Pancreas (tissue), 10 donors: ENCODE measurements at regions not wholly inside any gene's neighbourhood (a gene's known extent, or its start where the extent isn't known, plus 50 kb on each side); places are given as distances from the start of the nearest gene placed in this dataset.

ENCODE experiments used
- ATAC-seq, 4 donors: fragments of 200-7000 bp; cut with Tn5 transposase; one replicate each; pipeline versions ENCODE4 v1.8.0 to v1.9.1; 2020; ENCODE audit warnings: mild to moderate bottlenecking in 4 of 4, moderate library complexity in 4 of 4
- DNase-seq, 6 donors: peaks; one replicate each; pipeline ENCODE4 v3.0.0-alpha.2; 2020
- FAIRE-seq: peaks from 2 replicates; lab custom pipeline; 2012; peaks lifted over from hg19 to GRCh38; lab: Jason Lieb, UNC
- H3K27ac ChIP-seq, 4 donors: fragments of 200-600 bp; sonication (generic); 1 replicate in 3 of 4; 2 replicates in 1 of 4; pipeline versions ENCODE4 v1.5.0 to v1.8.0; 2020
- H3K27me3 ChIP-seq, 4 donors: fragments of 200-600 bp; one replicate each; pipeline ENCODE4 v1.8.0; 2021
- H3K36me3 ChIP-seq, 3 donors: fragments of 200-600 bp; sonication (generic) in 1 of 3; one replicate each; pipeline versions ENCODE4 v1.5.0 to v1.8.0; 2020 to 2021
- H3K4me1 ChIP-seq, 3 donors: fragments of 200-600 bp; one replicate each; pipeline ENCODE4 v1.8.0; 2021
- H3K4me3 ChIP-seq, 4 donors: fragments of 200-600 bp; sonication (generic) in 2 of 4; one replicate each; pipeline versions ENCODE4 v1.5.0 to v1.8.0; 2020 to 2021
- H3K9me3 ChIP-seq, 4 donors: fragments of 200-600 bp; one replicate each; pipeline ENCODE4 v1.8.0; 2021
- CTCF ChIP-seq, 4 donors: fragments of 200-600 bp; sonication (generic) in 3 of 4; IDR thresholded peaks; one replicate each; pipeline versions ENCODE4 v1.5.0 to v1.8.0; 2021; ENCODE audit warnings: antibody characterized with exemption in 4 of 4
- WGBS, 2 donors: extraction: QIAGEN DNeasy Blood & Tissue Kit; methylation state at CpG; one replicate each; pipeline ENCODE4 v1.1.7; 2013; 5-methylcytosine and 5-hydroxymethylcytosine counted together
- intact Hi-C, 3 donors: fragments of 100-400 bp; cut with DNase I; formaldehyde crosslinking; loops; one replicate each; pipeline versions ENCODE4 v1.11.1 to v1.14.2; 2022
- donor health status: healthy with polysubstance abuse.
- donor health status: DM: no; HTN: no; CAD: no; lungs with moderate emphysema.
- donor health status: DM: no; HTN: no; CAD: no.
- donor health status: control.
- donor health status: control.
- donor health status: Bipolar disorder and iron deficiency.
- donor health status: DM: yes; HTN: yes; CAD: no.
- donor health status: DM: no; HTN: no; CAD: no.
- donor health status: DM: no; HTN: no; CAD: no.
- donor health status: DM: yes; HTN: yes; CAD: no.

- DNase-seq (peak in 1 of 6 donors; percentile 41), ATAC-seq (no peak), FAIRE-seq (no peak)
- H3K36me3 ChIP-seq: no peaks in the 10 kb centered on the region
- intact Hi-C loops: no loop called here
- H3K9me3 ChIP-seq: no peaks in the 10 kb centered on the region
- H3K27ac ChIP-seq: no peak overlapping the region
- H3K27me3 ChIP-seq: no peaks in the 10 kb centered on the region
- no peaks in the 10 kb centered on the region for H3K4me1 ChIP-seq
- TF ChIP-seq CTCF (IDR thresholded peaks at IDR 0.05): no peak
- no peak overlapping the region for H3K4me3 ChIP-seq
- WGBS, 2 donors: 64 to 65% methylated on average over 3 of the region's 3 CpGs
These were observed 118.3 kb downstream of the RPRM start for GRCh38 chr2:153360239-153360638.

- no peak for ATAC-seq
- intact Hi-C loops: no loop called here
- Histone ChIP-seq H3K36me3 (no peaks in the 10 kb centered on the region), H3K27me3 (no peaks in the 10 kb centered on the region), H3K27ac (no peak overlapping the region), H3K4me3 (no peak overlapping the region), H3K4me1 (no peaks in the 10 kb centered on the region), H3K9me3 (no peaks in the 10 kb centered on the region)
- DNase-seq: no peak
- 4 to 9% methylated on average over 1 of the region's 1 CpG for WGBS, 2 donors
- TF ChIP-seq CTCF (IDR thresholded peaks at IDR 0.05): no peak
- FAIRE-seq: no peak
These were observed 124.2 kb downstream of the RPRM start for GRCh38 chr2:153354377-153354776.

GRCh38 chr2:153349603-153350002 lies 129.0 kb downstream of the RPRM start:
- Histone ChIP-seq H3K9me3 (no peaks in the 10 kb centered on the region), H3K27me3 (no peaks in the 10 kb centered on the region), H3K36me3 (no peaks in the 10 kb centered on the region), H3K27ac (no peak overlapping the region), H3K4me3 (no peak overlapping the region), H3K4me1 (no peaks in the 10 kb centered on the region)
- TF ChIP-seq CTCF (IDR thresholded peaks at IDR 0.05): no peak
- intact Hi-C loops: no loop called here
- FAIRE-seq: no peak
- no peak for ATAC-seq
- no peak for DNase-seq
- 58 to 60% methylated on average over 4 of the region's 4 CpGs for WGBS, 2 donors

- Histone ChIP-seq H3K4me1 (no peaks in the 10 kb centered on the region), H3K27me3 (peaks cover 0 to 2% (median 0%) of the 10 kb centered on the region in 4 donors), H3K9me3 (no peaks in the 10 kb centered on the region), H3K4me3 (no peak overlapping the region), H3K27ac (no peak overlapping the region), H3K36me3 (no peaks in the 10 kb centered on the region)
- FAIRE-seq: no peak
- intact Hi-C loops: no loop called here
- no peak for DNase-seq
- 20 to 39% methylated on average over 2 of the region's 2 CpGs for WGBS, 2 donors
- ATAC-seq: no peak
- no peak for TF ChIP-seq CTCF (IDR thresholded peaks at IDR 0.05)
These were observed 130.6 kb downstream of the RPRM start for GRCh38 chr2:153347818-153348495.

GRCh38 chr2:153320879-153321278 lies 157.7 kb downstream of the RPRM start:
- H3K9me3 ChIP-seq: no peaks in the 10 kb centered on the region
- no peaks in the 10 kb centered on the region for H3K36me3 ChIP-seq
- no peak overlapping the region for H3K27ac ChIP-seq
- ATAC-seq: no peak
- FAIRE-seq: no peak
- no peaks in the 10 kb centered on the region for H3K27me3 ChIP-seq
- H3K4me1 ChIP-seq: no peaks in the 10 kb centered on the region
- TF ChIP-seq CTCF (IDR thresholded peaks at IDR 0.05): no peak
- no peak for DNase-seq
- intact Hi-C loops: no loop called here
- no peak overlapping the region for H3K4me3 ChIP-seq
